ENCODE measurements at regions not wholly inside any gene's neighbourhood (a gene's known extent, or its start where the extent isn't known, plus 50 kb on each side); places are given as distances from the start of the nearest gene placed in this dataset.

DNA sequence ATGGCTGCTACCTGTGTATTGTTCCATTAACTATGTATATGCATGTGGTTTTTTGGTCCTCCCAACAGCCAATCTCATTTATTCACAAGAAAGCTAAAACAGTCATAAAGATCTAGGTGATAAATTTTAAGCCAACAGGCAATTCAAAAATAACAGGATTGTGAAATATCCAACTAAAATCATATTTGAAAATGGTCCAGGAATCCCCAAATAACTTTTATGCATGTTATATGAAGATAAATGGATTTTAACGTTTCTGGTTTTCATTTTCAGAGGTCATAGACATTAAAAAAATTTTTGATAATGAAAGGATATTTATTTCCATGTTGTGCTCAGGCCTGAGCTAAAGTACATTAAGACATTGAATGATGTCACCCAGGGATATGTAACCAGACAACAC is 96.8 kb upstream of the JAZF1 start:
- no peak overlapping the region for H3K27ac ChIP-seq (ENCODE audit: low read depth, low read length)
- H3K4ac ChIP-seq (replicated peaks; ENCODE audit: insufficient read length, low read depth, low read length): no peak overlapping the region
- H4K5ac ChIP-seq (ENCODE audit: insufficient read length, low read depth, low read length): no peak overlapping the region
- H3K9ac ChIP-seq (replicated peaks in 1 of 4; ENCODE audit: extremely low read depth in 1 of 4, low read depth in 3 of 4, low read length in 3 of 4): no peak overlapping the region
- H4K8ac ChIP-seq (ENCODE audit: extremely low read depth, insufficient read depth, low read length): no peak overlapping the region
- H3K23ac ChIP-seq (ENCODE audit: insufficient read length): no peak overlapping the region
- CTCF ChIA-PET (ENCODE audit: partially characterized antibody): no interaction called here
- H3K9me3 ChIP-seq (ENCODE audit: insufficient read depth in 2 of 2, low read depth in 1 of 2, low read length in 1 of 2): peaks cover 0 to 5% of the 10 kb centered on the region in 2 experiments; a peak in 1 of 4 replicates
- H3K18ac ChIP-seq (ENCODE audit: extremely low read depth, low read length): no peak overlapping the region
- no peaks in the 10 kb centered on the region for H3K79me2 ChIP-seq (ENCODE audit: control insufficient read depth in 1 of 2, insufficient read depth in 2 of 2, low read length in 2 of 2)
- H3K14ac ChIP-seq (ENCODE audit: insufficient read length): no peak overlapping the region
- no peak overlapping the region for H2AK5ac ChIP-seq (ENCODE audit: low read depth, low read length)
- peaks cover 0 to 3% (median 0%) of the 10 kb centered on the region in 4 experiments; a peak in 1 of 7 replicates for H3K4me1 ChIP-seq (replicated peaks in 1 of 4; ENCODE audit: control insufficient read depth in 3 of 4, insufficient read depth in 4 of 4, low read length in 3 of 4)
- no peak overlapping the region for H2BK12ac ChIP-seq (ENCODE audit: low read depth, low read length)
- FAIRE-seq (no peak), DNase-seq (ENCODE audit: low read depth in 1 of 2, low spot score in 2 of 2) (no peak)
- no peak overlapping the region for H3K4me3 ChIP-seq (ENCODE audit: extremely low read depth in 1 of 4, insufficient read depth in 2 of 4, low read depth in 3 of 4, low read length in 4 of 4)
- no peaks in the 10 kb centered on the region for H3K79me1 ChIP-seq (ENCODE audit: low read depth, low read length)
- no peaks in the 10 kb centered on the region for H4K20me1 ChIP-seq (replicated peaks in 1 of 2; ENCODE audit: control insufficient read depth in 1 of 2, insufficient read depth in 2 of 2, low read length in 2 of 2)
- no peak overlapping the region for H2BK5ac ChIP-seq (ENCODE audit: low read depth, low read length)
- no peak overlapping the region for H2BK20ac ChIP-seq (ENCODE audit: low read length)
- H3K27me3 ChIP-seq (replicated peaks in 1 of 4; ENCODE audit: control insufficient read depth in 3 of 4, extremely low read depth in 1 of 4, insufficient read depth in 3 of 4, low read length in 3 of 4): no peaks in the 10 kb centered on the region
- H2BK120ac ChIP-seq (replicated peaks; ENCODE audit: low read depth, low read length): no peak overlapping the region
- H4K91ac ChIP-seq (replicated peaks; ENCODE audit: insufficient read length, low read length): no peak overlapping the region
- no peak overlapping the region for H3K4me2 ChIP-seq (ENCODE audit: insufficient read depth in 1 of 2, low read depth in 2 of 2, low read length in 2 of 2)
- no peak overlapping the region for H3K56ac ChIP-seq (replicated peaks; ENCODE audit: insufficient read length, low read depth, low read length)
- no peak overlapping the region for H2BK15ac ChIP-seq (ENCODE audit: low read length)
- WGBS, 2 experiments (ENCODE audit: extremely low coverage in 1 of 2, insufficient coverage in 1 of 2, insufficient read length in 1 of 2, insufficient replicate concordance in 2 of 2, low coverage in 1 of 2, low lambda C conversion rate in 2 of 2, missing lambda C conversion rate in 1 of 2): 88 to 100% methylated on average over 1 of the region's 1 CpG
- H2AFZ ChIP-seq (ENCODE audit: low read length): no peak overlapping the region
- POLR2A ChIA-PET (ENCODE audit: partially characterized antibody): no interaction called here
- H3K23me2 ChIP-seq (ENCODE audit: low read depth, low read length): no peaks in the 10 kb centered on the region; the same call in 1 of the 2 replicates
- no peaks in the 10 kb centered on the region for H3K36me3 ChIP-seq (ENCODE audit: control insufficient read depth in 2 of 4, insufficient read depth in 4 of 4, low read length in 3 of 4)
- TF ChIP-seq, protein P1, sequence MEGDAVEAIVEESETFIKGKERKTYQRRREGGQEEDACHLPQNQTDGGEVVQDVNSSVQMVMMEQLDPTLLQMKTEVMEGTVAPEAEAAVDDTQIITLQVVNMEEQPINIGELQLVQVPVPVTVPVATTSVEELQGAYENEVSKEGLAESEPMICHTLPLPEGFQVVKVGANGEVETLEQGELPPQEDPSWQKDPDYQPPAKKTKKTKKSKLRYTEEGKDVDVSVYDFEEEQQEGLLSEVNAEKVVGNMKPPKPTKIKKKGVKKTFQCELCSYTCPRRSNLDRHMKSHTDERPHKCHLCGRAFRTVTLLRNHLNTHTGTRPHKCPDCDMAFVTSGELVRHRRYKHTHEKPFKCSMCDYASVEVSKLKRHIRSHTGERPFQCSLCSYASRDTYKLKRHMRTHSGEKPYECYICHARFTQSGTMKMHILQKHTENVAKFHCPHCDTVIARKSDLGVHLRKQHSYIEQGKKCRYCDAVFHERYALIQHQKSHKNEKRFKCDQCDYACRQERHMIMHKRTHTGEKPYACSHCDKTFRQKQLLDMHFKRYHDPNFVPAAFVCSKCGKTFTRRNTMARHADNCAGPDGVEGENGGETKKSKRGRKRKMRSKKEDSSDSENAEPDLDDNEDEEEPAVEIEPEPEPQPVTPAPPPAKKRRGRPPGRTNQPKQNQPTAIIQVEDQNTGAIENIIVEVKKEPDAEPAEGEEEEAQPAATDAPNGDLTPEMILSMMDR (IDR thresholded peaks at IDR 0.05; ENCODE audit: control extremely low read depth in 1 of 3, insufficient read depth in 1 of 3, low read depth in 1 of 3, low read length in 3 of 3): no peak
- TF ChIP-seq TEAD4 (IDR thresholded peaks at IDR 0.05; ENCODE audit: low read depth, low read length) (no peak), EGR1 (IDR thresholded peaks at IDR 0.05; ENCODE audit: borderline replicate concordance, low read depth, low read length) (no peak), YY1 (IDR thresholded peaks at IDR 0.05; ENCODE audit: low read depth, low read length) (no peak), BACH1 (IDR thresholded peaks at IDR 0.05; ENCODE audit: low read length) (no peak), CBX8 (IDR thresholded peaks at IDR 0.05; ENCODE audit: borderline replicate concordance, low read depth, low read length) (no peak), RNF2 (IDR thresholded peaks at IDR 0.05; ENCODE audit: borderline replicate concordance, low read depth, low read length, missing control alignments, poor library complexity, severe bottlenecking) (no peak), SP4 (IDR thresholded peaks at IDR 0.05; ENCODE audit: low read length) (no peak)

Data from H1 (cell line).